Cardiac muscle cell (in vitro differentiated cells and primary cell): ENCODE measurements at regions not wholly inside any gene's neighbourhood (a gene's known extent, or its start where the extent isn't known, plus 50 kb on each side); places are given as distances from the start of the nearest gene placed in this dataset.

Experiments used
- DNase-seq, 2 donors: peaks; one replicate each; pipeline versions ENCODE4 v3.0.0 to v3.0.0-alpha.2; 2010 to 2017; ENCODE audit warnings: low read depth in 1 of 2, low spot score in 1 of 2
- H3K27ac ChIP-seq: fragments of 200-600 bp; sonication (generic); 2 replicates; pipeline ENCODE4 v1.5.1; 2016
- H3K27me3 ChIP-seq: fragments of 200-600 bp; sonication (generic); 2 replicates; pipeline ENCODE4 v1.6.0; 2016; ENCODE audit warnings: control low read depth
- H3K36me3 ChIP-seq: fragments of 200-600 bp; sonication (generic); 2 replicates; pipeline ENCODE4 v1.5.1; 2016; ENCODE audit warnings: control low read depth
- H3K4me1 ChIP-seq: fragments of 200-600 bp; sonication (generic); 2 replicates; pipeline ENCODE4 v1.8.1; 2017; ENCODE audit warnings: low read depth, mild to moderate bottlenecking, mixed run types
- H3K4me3 ChIP-seq: fragments of 200-600 bp; sonication (generic); 2 replicates; pipeline ENCODE4 v1.5.1; 2016; ENCODE audit warnings: mild to moderate bottlenecking
- H3K9me3 ChIP-seq: fragments of 200-600 bp; sonication (generic); 2 replicates; pipeline ENCODE4 v1.5.1; 2017; ENCODE audit warnings: low read depth, mild to moderate bottlenecking, control low read depth
- TF ChIP-seq, protein P1 (sequence below): IDR thresholded peaks from 2 replicates; pipeline ENCODE4 v1.5.1; 2012; ENCODE audit warnings: low read depth, mild to moderate bottlenecking, low read length

DNA sequence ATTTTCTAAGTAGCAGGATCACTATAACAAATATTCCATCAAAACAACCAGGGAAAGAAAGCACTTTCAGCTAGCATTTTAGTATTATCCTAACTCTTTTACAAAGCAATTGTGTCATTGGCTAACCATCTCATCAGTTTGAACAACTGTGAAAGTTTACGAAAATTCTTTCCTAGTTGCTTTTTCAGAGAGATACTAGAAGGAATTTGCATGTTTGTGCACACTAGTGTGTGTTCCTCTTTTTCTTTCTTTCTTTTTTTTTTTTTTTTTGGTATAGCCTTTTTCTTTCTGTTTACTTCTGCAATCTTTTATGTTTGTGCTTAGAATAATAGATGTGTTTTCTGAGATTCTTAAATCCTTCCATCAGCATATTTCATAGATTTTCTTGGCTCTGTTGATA, 124.7 kb upstream of the SEMA6A start:
- H3K27ac ChIP-seq = no peak overlapping the region
- no peak for DNase-seq
- H3K9me3 ChIP-seq = no peaks in the 10 kb centered on the region
- no peaks in the 10 kb centered on the region for H3K27me3 ChIP-seq
- H3K4me3 ChIP-seq = no peak overlapping the region
- H3K36me3 ChIP-seq = no peaks in the 10 kb centered on the region
- TF ChIP-seq, protein P1, sequence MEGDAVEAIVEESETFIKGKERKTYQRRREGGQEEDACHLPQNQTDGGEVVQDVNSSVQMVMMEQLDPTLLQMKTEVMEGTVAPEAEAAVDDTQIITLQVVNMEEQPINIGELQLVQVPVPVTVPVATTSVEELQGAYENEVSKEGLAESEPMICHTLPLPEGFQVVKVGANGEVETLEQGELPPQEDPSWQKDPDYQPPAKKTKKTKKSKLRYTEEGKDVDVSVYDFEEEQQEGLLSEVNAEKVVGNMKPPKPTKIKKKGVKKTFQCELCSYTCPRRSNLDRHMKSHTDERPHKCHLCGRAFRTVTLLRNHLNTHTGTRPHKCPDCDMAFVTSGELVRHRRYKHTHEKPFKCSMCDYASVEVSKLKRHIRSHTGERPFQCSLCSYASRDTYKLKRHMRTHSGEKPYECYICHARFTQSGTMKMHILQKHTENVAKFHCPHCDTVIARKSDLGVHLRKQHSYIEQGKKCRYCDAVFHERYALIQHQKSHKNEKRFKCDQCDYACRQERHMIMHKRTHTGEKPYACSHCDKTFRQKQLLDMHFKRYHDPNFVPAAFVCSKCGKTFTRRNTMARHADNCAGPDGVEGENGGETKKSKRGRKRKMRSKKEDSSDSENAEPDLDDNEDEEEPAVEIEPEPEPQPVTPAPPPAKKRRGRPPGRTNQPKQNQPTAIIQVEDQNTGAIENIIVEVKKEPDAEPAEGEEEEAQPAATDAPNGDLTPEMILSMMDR = no peak
- peaks cover 8% of the 10 kb centered on the region for H3K4me1 ChIP-seq

DNA sequence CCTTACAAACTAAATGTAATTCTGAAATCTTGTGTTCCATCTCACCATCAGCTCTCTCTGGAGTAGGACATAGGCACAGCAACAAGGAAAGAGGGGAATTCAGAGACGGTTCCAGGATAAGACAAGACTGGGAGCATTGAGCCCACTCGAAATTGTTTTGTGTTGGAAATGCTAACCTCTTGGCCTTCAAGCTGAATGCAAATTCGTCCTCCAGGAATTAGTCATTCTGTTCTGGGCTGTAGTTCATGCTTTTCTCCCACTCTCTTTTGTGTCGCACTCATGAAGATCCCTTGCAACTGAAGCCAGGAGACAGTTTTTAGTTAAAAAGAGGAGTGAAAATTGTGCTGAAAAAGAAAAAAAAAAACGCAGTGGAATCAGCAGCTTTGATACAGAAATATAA, 121.7 kb upstream of the SEMA6A start:
- Histone ChIP-seq H3K27me3 (no peaks in the 10 kb centered on the region), H3K4me3 (no peak overlapping the region), H3K4me1 (peaks cover 8% of the 10 kb centered on the region), H3K27ac (no peak overlapping the region), H3K36me3 (no peaks in the 10 kb centered on the region), H3K9me3 (no peaks in the 10 kb centered on the region)
- TF ChIP-seq, protein P1 = no peak
- peak; percentile 13 to 43 for DNase-seq

DNA sequence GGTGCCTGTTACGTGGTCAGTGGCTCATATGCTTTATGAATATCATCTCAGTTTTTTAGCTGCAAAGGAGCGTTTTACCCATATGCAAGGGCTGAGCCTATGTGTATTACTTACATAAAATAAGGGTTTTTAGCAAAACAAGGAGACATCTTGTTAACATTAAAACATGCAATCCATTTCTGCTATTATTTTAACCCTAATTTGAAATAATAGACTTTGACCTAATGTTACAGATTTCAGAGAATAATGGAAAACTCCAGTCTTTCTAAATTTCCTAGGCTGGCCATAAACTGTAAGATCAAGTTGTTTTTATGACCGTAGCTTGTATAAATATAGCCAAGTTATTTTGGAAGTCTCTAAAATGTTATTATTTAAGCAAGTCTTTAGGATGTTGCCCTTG, 121.1 kb upstream of the SEMA6A start:
- no peak for DNase-seq
- H3K4me1 ChIP-seq = peaks cover 8% of the 10 kb centered on the region
- no peaks in the 10 kb centered on the region for H3K27me3 ChIP-seq
- no peaks in the 10 kb centered on the region for H3K36me3 ChIP-seq
- no peak overlapping the region for H3K4me3 ChIP-seq
- no peak overlapping the region for H3K27ac ChIP-seq
- TF ChIP-seq, protein P1 = no peak
- no peaks in the 10 kb centered on the region for H3K9me3 ChIP-seq

DNA sequence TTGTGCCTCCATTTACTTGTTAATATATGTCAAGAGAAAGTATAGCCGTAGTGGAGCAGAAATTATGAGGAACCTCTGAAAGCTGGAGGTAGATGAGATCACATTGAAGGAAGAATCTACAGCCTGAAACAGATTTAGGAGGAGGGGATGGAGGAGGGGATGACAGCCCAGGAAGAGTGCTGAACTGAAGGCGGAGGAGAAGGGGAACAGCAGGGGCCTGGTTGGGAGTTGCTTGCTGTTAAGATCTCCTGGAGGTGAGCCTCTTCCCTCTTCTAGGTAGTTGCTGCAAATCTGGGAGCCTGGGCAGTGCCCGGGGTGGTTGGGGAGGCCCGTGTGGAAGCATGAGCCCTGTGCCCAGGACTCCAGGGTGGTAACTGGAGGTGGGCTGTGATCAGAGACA, 111.8 kb upstream of the SEMA6A start:
- TF ChIP-seq, protein P1 = no peak
- no peaks in the 10 kb centered on the region for H3K9me3 ChIP-seq
- no peaks in the 10 kb centered on the region for H3K36me3 ChIP-seq
- H3K4me3 ChIP-seq = no peak overlapping the region
- no peak overlapping the region for H3K27ac ChIP-seq
- DNase-seq = no peak
- H3K27me3 ChIP-seq = no peaks in the 10 kb centered on the region
- no peaks in the 10 kb centered on the region for H3K4me1 ChIP-seq

DNA sequence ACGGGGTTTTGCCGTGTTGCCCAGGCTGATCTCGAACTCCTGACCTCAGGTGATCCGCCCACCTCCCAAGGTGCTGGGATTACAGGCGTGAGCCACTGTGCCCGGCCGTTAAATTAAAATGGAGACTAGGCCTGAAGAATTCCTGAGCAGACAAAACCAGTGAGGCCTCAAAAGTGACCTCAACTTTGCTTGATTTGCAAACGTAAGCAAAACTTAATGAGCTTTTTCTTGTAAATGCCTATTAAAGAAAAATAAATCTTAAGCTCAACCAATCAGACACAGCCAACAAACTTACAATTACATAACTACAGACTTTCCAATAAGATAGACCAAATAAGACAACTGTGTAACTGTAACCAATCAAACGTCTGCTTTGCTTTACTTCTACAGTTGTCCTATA, 111.3 kb upstream of the SEMA6A start:
- Histone ChIP-seq H3K4me3 (no peak overlapping the region), H3K9me3 (no peaks in the 10 kb centered on the region), H3K27ac (no peak overlapping the region), H3K4me1 (no peaks in the 10 kb centered on the region), H3K27me3 (no peaks in the 10 kb centered on the region), H3K36me3 (no peaks in the 10 kb centered on the region)
- DNase-seq = no peak
- TF ChIP-seq, protein P1 = no peak

DNA sequence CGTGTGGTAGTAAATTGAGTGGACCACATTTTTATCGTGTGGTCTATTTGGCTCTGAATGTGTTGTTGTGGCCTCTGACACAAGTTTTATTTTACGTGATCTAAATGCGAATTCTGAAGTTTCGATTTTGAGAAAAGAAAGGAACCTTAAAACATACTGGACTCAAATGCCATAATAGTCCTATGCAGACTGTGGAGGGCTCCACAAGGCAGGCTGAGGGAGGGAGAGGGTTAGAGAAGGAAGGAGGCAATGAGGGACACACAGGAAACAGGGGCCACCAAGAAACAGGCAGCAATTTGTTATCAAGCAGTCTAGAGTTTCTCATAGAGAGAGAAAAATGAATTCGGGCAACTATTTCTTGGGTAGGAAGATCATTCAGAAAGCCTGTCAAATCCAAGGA, 110.4 kb upstream of the SEMA6A start:
- Histone ChIP-seq H3K9me3 (no peaks in the 10 kb centered on the region), H3K36me3 (no peaks in the 10 kb centered on the region), H3K4me1 (no peaks in the 10 kb centered on the region), H3K27ac (no peak overlapping the region), H3K27me3 (no peaks in the 10 kb centered on the region), H3K4me3 (no peak overlapping the region)
- TF ChIP-seq, protein P1 = no peak
- peak in 1 of 2 donors; percentile 3 for DNase-seq
